HUES48 (cell line): ENCODE measurements at regions not wholly inside any gene's neighbourhood (a gene's known extent, or its start where the extent isn't known, plus 50 kb on each side); places are given as distances from the start of the nearest gene placed in this dataset.

Experiments used
- H3K27ac ChIP-seq: one replicate; pipeline ENCODE4 v1.7.0; 2013; ENCODE audit warnings: low read depth, low read length, inconsistent platforms
- H3K27me3 ChIP-seq: 2 replicates; pipeline ENCODE4 v1.6.1; 2013; ENCODE audit warnings: mild to moderate bottlenecking, low read length; ENCODE audit not compliant: control insufficient read depth, insufficient read depth
- H3K36me3 ChIP-seq: 2 replicates; pipeline ENCODE4 v1.6.1; 2013; ENCODE audit warnings: low read length; ENCODE audit not compliant: control insufficient read depth, insufficient read depth
- H3K4me1 ChIP-seq: 2 replicates; pipeline ENCODE4 v1.6.1; 2013; ENCODE audit warnings: mild to moderate bottlenecking, low read length; ENCODE audit not compliant: control insufficient read depth, insufficient read depth
- H3K4me3 ChIP-seq: 2 replicates; pipeline ENCODE4 v1.5.1; 2013; ENCODE audit warnings: mild to moderate bottlenecking, low read depth, low read length
- H3K9ac ChIP-seq: 2 replicates; pipeline ENCODE4 v1.6.1; 2013; ENCODE audit warnings: mild to moderate bottlenecking, low read depth, low read length, moderate library complexity
- H3K9me3 ChIP-seq: 2 replicates; pipeline ENCODE4 v1.6.1; 2013; ENCODE audit warnings: low read length; ENCODE audit not compliant: control insufficient read depth, insufficient read depth

DNA sequence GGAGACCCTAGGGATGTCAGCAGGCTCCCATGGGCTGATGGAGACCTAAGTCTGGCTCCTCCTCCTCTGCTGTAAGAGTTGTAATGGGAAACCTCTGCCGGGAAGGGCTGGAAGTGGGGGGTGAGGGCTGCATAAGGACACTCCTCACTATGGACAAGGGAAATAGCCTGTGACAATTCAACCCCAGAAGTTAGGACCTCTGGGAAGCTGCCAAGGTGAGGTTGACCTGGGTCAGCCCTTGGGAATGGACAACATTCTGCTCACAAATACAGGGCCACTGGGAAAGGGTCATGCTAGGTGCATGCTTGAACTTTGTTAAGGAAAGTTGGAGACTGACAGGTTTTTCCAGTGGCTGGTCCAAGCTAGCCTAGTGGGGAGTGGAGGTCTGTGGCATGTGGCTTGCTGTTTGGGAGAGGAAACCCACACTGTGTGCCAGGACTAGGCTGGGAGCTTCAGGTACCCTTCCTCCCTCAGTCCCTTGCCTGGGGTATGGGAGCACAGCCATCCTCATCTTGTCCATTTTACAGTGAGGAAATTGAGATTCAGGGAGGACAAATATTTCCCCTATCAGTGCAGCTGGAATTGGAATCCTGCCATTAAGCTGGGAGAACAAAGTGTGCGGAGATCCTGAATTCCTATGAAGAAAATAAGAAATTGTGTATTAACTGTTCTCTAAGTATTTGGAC is 190.4 kb downstream of the SALL1 start:
- Histone ChIP-seq H3K27me3 (no peaks in the 10 kb centered on the region), H3K4me3 (no peak overlapping the region), H3K9ac (no peak overlapping the region), H3K36me3 (no peaks in the 10 kb centered on the region), H3K4me1 (peaks cover 3% of the 10 kb centered on the region; the same call in 1 of the 2 replicates), H3K9me3 (no peaks in the 10 kb centered on the region), H3K27ac (no peak overlapping the region)

DNA sequence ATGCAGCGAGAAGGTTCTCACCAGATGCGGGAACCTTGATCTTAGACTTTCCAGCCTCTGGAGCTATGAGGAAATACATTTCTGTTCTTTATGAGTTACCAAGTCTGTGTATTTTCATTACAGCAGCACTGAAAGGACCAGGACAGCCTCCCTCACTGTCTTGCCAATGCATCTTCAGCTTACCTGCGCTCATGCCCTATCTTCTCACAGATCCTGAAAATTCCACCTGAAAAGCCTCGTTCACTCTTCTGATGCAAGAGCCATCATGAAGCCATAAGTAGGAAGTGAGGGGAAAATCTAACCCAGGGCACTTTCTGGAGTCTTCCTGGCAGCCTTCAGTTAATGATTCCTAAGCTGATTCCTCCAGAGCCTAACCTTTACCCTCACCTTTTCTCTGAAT is 194.0 kb downstream of the SALL1 start:
- Histone ChIP-seq H3K27me3 (no peaks in the 10 kb centered on the region), H3K27ac (no peak overlapping the region), H3K4me3 (no peak overlapping the region), H3K9ac (no peak overlapping the region), H3K4me1 (peaks cover 3% of the 10 kb centered on the region; the same call in 1 of the 2 replicates), H3K36me3 (no peaks in the 10 kb centered on the region), H3K9me3 (no peaks in the 10 kb centered on the region)

DNA sequence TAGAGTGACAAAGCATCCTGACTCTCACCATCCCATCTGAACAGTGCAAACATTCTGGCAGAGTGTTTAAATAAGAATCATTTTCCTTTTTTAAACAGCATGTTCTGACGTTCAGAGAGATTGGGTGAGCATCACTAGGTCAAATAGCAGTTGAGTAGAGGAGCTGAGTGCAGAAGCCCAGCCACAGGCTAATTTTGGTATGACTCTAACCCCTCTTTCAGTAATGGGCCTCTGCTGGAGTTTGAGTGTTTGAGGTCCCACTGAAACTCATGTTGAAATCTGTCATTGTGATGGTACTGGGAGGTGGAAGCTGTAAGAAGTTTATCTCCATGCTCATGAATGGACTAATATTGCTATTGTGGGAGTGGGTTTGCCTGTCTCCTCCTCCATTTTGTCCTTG is 194.4 kb downstream of the SALL1 start:
- H3K4me3 ChIP-seq: no peak overlapping the region
- no peak overlapping the region for H3K9ac ChIP-seq
- H3K27me3 ChIP-seq: no peaks in the 10 kb centered on the region
- no peaks in the 10 kb centered on the region for H3K9me3 ChIP-seq
- H3K4me1 ChIP-seq: peaks cover 3% of the 10 kb centered on the region; the same call in 1 of the 2 replicates
- no peak overlapping the region for H3K27ac ChIP-seq
- no peaks in the 10 kb centered on the region for H3K36me3 ChIP-seq

DNA sequence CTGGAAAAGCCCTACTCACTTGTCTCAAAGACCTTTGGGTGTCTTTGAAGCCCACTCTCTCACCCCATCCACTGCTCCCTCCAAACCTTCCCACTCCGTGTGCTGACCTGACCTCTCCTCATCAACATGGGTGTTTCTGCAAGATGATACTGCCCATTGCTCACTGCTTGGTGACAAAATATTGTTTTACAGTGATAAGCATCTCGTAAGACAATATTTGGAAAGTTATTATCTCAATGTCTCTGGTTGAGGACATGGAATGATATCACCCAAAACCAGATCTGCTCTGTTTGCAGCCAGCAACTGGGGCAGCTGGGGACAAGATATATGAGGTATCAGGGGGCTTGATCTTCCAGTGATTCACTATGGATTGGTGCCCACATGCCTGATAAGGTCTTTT is 195.8 kb downstream of the SALL1 start:
- H3K9me3 ChIP-seq: no peaks in the 10 kb centered on the region
- no peak overlapping the region for H3K4me3 ChIP-seq
- H3K27ac ChIP-seq: no peak overlapping the region
- no peaks in the 10 kb centered on the region for H3K27me3 ChIP-seq
- H3K4me1 ChIP-seq: no peaks in the 10 kb centered on the region
- no peak overlapping the region for H3K9ac ChIP-seq
- no peaks in the 10 kb centered on the region for H3K36me3 ChIP-seq

DNA sequence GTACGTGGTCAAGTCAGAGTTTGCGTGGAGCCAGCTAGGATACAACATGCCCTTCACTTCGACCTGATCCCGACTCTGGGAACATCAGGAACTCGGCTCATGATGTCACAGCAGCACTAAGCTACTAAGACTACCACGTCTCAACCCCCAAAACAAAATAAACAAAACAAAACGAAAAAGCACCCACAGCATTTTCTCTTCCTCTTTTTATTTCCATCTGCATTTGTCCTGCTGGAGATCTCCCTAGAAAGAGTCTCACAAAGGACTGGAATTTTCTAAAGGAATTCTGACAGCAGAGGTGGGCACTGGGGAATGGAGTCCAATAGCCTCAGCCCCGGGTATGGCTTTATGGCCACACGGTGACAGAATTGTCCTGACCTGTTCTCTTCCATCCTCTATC is 196.6 kb downstream of the SALL1 start:
- Histone ChIP-seq H3K9me3 (no peaks in the 10 kb centered on the region), H3K4me1 (no peaks in the 10 kb centered on the region), H3K27ac (no peak overlapping the region), H3K27me3 (no peaks in the 10 kb centered on the region), H3K9ac (no peak overlapping the region), H3K36me3 (no peaks in the 10 kb centered on the region), H3K4me3 (no peak overlapping the region)

DNA sequence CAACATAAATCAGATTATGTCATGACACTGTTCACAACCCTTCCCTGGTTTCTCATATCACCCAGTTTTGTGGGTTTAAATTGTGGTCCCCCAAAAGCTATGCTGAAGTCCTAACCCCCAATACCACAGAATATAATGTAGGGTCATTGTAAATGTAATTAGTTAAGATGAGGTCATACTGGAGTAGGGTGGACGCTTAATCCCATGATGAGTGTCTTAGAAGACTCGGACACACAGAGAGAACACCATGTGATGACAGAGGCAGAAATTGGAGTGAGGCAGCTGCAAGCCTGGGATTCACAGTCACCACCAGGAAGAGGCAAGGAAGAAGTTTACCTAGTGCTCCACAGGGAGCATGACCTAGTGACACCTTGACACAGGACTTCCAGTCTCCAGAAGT is 197.8 kb downstream of the SALL1 start:
- Histone ChIP-seq H3K4me1 (no peaks in the 10 kb centered on the region), H3K27me3 (no peaks in the 10 kb centered on the region)

DNA sequence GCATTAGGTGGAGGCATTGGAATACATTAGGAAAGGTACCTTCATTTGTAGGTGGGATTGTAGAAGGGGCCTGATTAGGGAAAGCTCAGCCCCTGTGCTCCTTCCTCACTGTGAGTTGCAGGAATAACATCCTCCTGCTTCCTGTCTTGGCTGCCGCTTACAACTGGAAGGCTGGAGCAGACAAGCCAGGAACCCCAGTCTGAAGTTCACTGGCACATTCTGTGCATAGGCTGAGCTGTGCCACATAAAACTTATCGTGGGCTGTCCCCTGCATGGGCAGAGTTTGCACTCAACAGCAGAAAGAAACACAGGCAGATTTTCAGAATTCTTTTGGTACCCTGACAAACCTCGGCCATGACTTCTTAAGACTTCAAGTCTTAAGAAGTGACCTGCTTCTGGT is 200.1 kb downstream of the SALL1 start:
- Histone ChIP-seq H3K9ac (no peak overlapping the region), H3K36me3 (no peaks in the 10 kb centered on the region), H3K9me3 (no peaks in the 10 kb centered on the region), H3K4me1 (no peaks in the 10 kb centered on the region), H3K4me3 (no peak overlapping the region), H3K27ac (no peak overlapping the region), H3K27me3 (no peaks in the 10 kb centered on the region)

More for the DNA sequence above, 197.8 kb downstream of the SALL1 start:
- H3K27ac ChIP-seq: no peak overlapping the region
- H3K9ac ChIP-seq: no peak overlapping the region
- H3K4me3 ChIP-seq: no peak overlapping the region
- no peaks in the 10 kb centered on the region for H3K9me3 ChIP-seq
- H3K36me3 ChIP-seq: no peaks in the 10 kb centered on the region

DNA sequence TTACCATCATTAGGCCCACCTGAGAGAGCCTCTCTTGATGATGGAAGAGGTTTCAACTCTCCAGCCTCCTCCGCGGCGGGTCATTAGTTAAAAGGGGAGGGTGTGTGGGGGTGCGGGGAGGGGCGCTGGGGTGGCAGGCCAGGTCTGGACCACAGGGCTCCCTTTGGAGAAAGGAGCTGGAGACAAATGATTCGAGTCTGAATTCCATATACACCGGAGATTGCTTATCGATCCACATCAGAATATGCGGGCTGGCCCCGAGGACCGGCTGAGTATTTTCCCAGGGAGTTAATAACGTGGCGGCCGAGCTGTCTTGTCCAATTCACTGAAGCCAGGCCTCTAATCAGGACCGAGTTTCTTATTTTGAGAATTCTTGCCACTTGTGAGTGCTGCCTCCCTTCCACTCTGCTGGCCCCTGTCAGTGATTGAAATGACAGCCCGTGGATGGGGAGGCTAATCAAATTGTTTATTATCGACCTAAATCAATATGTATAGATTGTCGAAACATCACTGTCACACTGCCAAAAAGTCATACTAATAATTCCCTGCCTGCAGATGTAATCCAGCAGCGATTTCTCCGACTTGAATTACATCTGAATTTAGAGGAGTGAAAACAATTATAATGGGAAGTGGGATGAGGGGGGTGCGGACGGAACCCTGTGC is 202.7 kb downstream of the SALL1 start:
- Histone ChIP-seq H3K27me3 (no peaks in the 10 kb centered on the region), H3K4me1 (no peaks in the 10 kb centered on the region), H3K36me3 (no peaks in the 10 kb centered on the region), H3K27ac (no peak overlapping the region), H3K4me3 (no peak overlapping the region), H3K9ac (no peak overlapping the region), H3K9me3 (no peaks in the 10 kb centered on the region)

DNA sequence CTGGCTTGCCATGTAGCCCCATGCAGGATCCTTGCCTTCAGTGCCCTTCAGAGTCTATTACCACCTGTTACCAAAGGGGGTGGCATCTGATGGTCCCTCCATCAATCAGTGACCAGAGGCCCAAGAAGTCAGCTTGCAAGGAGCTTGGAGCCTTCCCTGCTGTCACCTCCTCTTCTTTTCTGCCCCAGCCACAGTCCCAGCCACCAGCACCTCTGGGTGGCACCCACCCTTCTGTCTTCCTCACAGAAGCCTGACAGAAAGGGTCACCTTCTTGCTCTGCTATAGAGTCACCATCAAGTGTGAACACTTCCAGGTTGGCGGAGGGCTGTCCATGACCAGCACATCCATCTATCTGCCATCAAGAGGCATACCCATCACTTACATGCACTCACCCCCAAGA is 203.2 kb downstream of the SALL1 start:
- Histone ChIP-seq H3K36me3 (no peaks in the 10 kb centered on the region), H3K9ac (no peak overlapping the region), H3K9me3 (no peaks in the 10 kb centered on the region), H3K27me3 (no peaks in the 10 kb centered on the region), H3K4me3 (no peak overlapping the region), H3K27ac (no peak overlapping the region), H3K4me1 (no peaks in the 10 kb centered on the region)

DNA sequence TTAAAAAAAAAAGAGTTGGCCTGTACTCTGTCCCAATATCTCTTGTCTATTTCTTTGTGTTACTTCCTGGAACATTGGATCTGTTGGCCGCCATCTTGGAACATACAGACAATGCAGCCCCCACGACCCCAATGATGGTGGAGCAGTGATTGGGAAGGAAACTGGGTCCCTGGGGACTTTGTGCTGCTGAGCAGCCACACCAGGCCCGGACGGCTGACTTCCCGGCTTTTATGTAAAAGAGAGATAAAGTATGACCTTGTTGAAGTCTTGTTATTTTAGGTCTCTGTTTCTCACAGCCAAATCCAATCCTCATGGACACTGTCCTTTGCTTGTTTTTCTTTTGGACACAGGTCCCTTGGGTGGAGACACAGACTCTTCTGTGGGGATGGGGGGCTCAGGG is 204.5 kb downstream of the SALL1 start:
- Histone ChIP-seq H3K4me3 (no peak overlapping the region), H3K9ac (no peak overlapping the region), H3K9me3 (no peaks in the 10 kb centered on the region), H3K27ac (no peak overlapping the region), H3K4me1 (no peaks in the 10 kb centered on the region), H3K36me3 (no peaks in the 10 kb centered on the region), H3K27me3 (no peaks in the 10 kb centered on the region)

DNA sequence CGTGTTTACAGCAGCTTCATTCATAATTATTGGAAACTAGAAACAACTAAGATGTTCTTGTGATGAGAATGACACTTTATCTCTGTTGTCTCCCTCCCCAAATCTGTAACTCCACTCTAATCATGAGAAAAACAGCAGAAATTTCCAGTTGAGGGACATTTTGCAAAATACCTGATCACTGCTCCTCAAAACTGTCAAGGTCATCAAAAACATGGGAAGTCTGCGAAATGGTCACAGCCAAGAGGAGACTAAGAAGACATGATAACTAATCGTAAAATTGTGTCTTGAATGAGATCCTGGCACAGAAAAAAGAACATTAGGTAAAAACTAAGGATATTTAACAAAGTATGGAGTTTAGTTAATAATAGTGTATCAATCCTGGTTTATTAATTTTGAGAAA is 204.2 kb downstream of the CYLD start:
- Histone ChIP-seq H3K27ac (no peak overlapping the region), H3K4me3 (no peak overlapping the region), H3K4me1 (no peaks in the 10 kb centered on the region), H3K36me3 (no peaks in the 10 kb centered on the region), H3K9ac (no peak overlapping the region), H3K27me3 (no peaks in the 10 kb centered on the region), H3K9me3 (no peaks in the 10 kb centered on the region)
